ENCODE measurements at regions not wholly inside any gene's neighbourhood (a gene's known extent, or its start where the extent isn't known, plus 50 kb on each side); places are given as distances from the start of the nearest gene placed in this dataset.
"Not testable (repeated sequence)": the region's sequence is repeated elsewhere in the genome, so short reads cannot be mapped to it uniquely, and the experiment has no call there.

- no peak for DNase-seq
Measured at GRCh38 chr7:20839196-20839735, 52.6 kb upstream of the SP8 start.

- no peak for DNase-seq
Measured at GRCh38 chr7:20839987-20840386, 53.3 kb upstream of the SP8 start.

- DNase-seq = no peak
Measured at GRCh38 chr7:20846791-20847190, 60.1 kb upstream of the SP8 start.

GRCh38 chr7:20858951-20859350, 72.3 kb upstream of the SP8 start:
- no peak for DNase-seq

GRCh38 chr7:20861468-20861867, 74.8 kb upstream of the SP8 start:
- DNase-seq = no peak

GRCh38 chr7:20862554-20862953, 75.9 kb upstream of the SP8 start:
- no peak for DNase-seq

GRCh38 chr7:20864221-20864620, 77.5 kb upstream of the SP8 start:
- no peak for DNase-seq

GRCh38 chr7:20865684-20866083, 79.0 kb upstream of the SP8 start:
- no peak for DNase-seq

- no peak for DNase-seq
Measured at GRCh38 chr7:20870977-20871376, 84.3 kb upstream of the SP8 start.

- no peak for DNase-seq
Measured at GRCh38 chr7:20892776-20893175, 106.1 kb upstream of the SP8 start.

- DNase-seq = no peak
Measured at GRCh38 chr7:20894806-20895205, 108.1 kb upstream of the SP8 start.

GRCh38 chr7:20895563-20895962, 108.9 kb upstream of the SP8 start:
- DNase-seq = no peak

- no peak for DNase-seq
Measured at GRCh38 chr7:20896996-20897395, 110.3 kb upstream of the SP8 start.

- DNase-seq = no peak
Measured at GRCh38 chr7:20906801-20907453, 120.2 kb upstream of the SP8 start.

GRCh38 chr7:20911081-20911480, 124.4 kb upstream of the SP8 start:
- no peak for DNase-seq

- no peak for DNase-seq
Measured at GRCh38 chr7:20913853-20914252, 127.2 kb upstream of the SP8 start.

- no peak for DNase-seq
Measured at GRCh38 chr7:20916311-20916710, 129.6 kb upstream of the SP8 start.

- no peak for DNase-seq
Measured at GRCh38 chr7:20917603-20918002, 130.9 kb upstream of the SP8 start.

GRCh38 chr7:20918156-20918555, 131.5 kb upstream of the SP8 start:
- DNase-seq = no peak

- DNase-seq = not testable (repeated sequence)
Measured at GRCh38 chr7:20927178-20927577, 140.5 kb upstream of the SP8 start.

- DNase-seq = no peak
Measured at GRCh38 chr7:20927976-20928375, 141.3 kb upstream of the SP8 start.

- DNase-seq = no peak
Measured at GRCh38 chr7:20929199-20929598, 142.5 kb upstream of the SP8 start.

- no peak for DNase-seq
Measured at GRCh38 chr7:20931739-20932138, 145.1 kb upstream of the SP8 start.

- DNase-seq = no peak
Measured at GRCh38 chr7:20932785-20933527, 146.3 kb upstream of the SP8 start.
